ENCODE measurements at regions not wholly inside any gene's neighbourhood (a gene's known extent, or its start where the extent isn't known, plus 50 kb on each side); places are given as distances from the start of the nearest gene placed in this dataset.

DNA sequence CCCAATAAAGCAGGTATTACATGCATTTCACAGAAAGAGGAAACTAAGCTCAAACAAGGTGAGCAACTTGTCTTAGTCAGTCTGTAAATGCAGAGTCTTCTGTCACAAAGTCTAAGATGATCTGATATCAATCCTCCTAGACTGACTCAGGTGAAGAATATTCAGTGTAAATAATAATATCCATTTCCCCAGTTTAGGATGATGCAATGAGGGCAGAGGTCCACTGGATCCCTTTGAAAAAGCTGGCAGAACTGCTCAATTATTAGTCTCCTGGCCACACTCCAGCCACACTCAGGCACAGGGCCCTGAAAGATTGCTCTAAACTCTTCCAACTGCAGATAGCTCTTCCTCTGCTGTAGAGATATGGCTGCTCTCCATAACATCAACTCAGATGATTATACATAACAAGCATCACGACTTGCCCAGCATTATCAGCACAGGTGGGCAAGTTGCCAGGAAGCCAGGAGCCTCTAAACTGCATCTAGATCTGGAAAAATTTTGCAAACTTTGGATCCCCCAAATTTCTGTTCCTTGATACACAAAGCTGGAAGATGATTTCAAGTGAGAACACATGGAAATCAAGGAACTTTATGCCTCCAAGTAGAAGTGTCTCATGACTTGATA is 129.8 kb upstream of the CPNE4 start:
- Histone ChIP-seq H4K20me1 (ENCODE audit: insufficient read depth) (no peaks in the 10 kb centered on the region), H2AFZ (no peak overlapping the region), H3K9me2 (ENCODE audit: insufficient read depth) (no peaks in the 10 kb centered on the region; the same call in 1 of the 2 replicates), H3K27me3 (replicated peaks; ENCODE audit: insufficient read depth) (no peaks in the 10 kb centered on the region), H3K4me1 (ENCODE audit: insufficient read depth) (0 out of 2 replicates have a peak, but pooled peaks cover 7% of the 10 kb centered on the region), H3F3A (ENCODE audit: insufficient read depth) (no peaks in the 10 kb centered on the region), H3K4me2 (ENCODE audit: unreplicated experiment) (no peak overlapping the region), H3K9ac (no peak overlapping the region), H3K4me3 (no peak overlapping the region), H3K36me3 (ENCODE audit: low read depth) (no peaks in the 10 kb centered on the region), H3K9me3 (ENCODE audit: low read depth) (no peaks in the 10 kb centered on the region), H3K27ac (no peak overlapping the region), H3K79me2 (ENCODE audit: insufficient read depth) (no peaks in the 10 kb centered on the region)
- 0 to 6% methylated on average over 1 of the region's 1 CpG for WGBS, 2 experiments (ENCODE audit: low coverage in 1 of 2, low lambda C conversion rate in 2 of 2, missing lambda C conversion rate in 2 of 2)
- TF ChIP-seq EZH2 (IDR thresholded peaks at IDR 0.05; ENCODE audit: insufficient read depth, poor library complexity, severe bottlenecking) (no peak), EZH2phosphoT487 (IDR thresholded peaks at IDR 0.05; ENCODE audit: insufficient read depth, low read depth) (no peak)
- peak; percentile 49 for DNase-seq
- in situ Hi-C loops (cut with MboI): no loop called here

- no peak overlapping the region for H3K27ac ChIP-seq
- no peak overlapping the region for H3K4me2 ChIP-seq (ENCODE audit: unreplicated experiment)
- H3K9ac ChIP-seq: no peak overlapping the region
- no peaks in the 10 kb centered on the region for H3F3A ChIP-seq (ENCODE audit: insufficient read depth)
- no peak overlapping the region for H3K4me3 ChIP-seq
- H3K9me3 ChIP-seq (ENCODE audit: low read depth): no peaks in the 10 kb centered on the region
- no peaks in the 10 kb centered on the region; the same call in 1 of the 2 replicates for H3K9me2 ChIP-seq (ENCODE audit: insufficient read depth)
- H3K27me3 ChIP-seq (replicated peaks; ENCODE audit: insufficient read depth): no peaks in the 10 kb centered on the region; the same call in 1 of the 2 replicates
- 39% methylated on average over 5 of the region's 5 CpGs for WGBS, 2 experiments (ENCODE audit: low coverage in 1 of 2, low lambda C conversion rate in 2 of 2, missing lambda C conversion rate in 2 of 2)
- 0 out of 2 replicates have a peak, but pooled peaks cover 7% of the 10 kb centered on the region for H3K4me1 ChIP-seq (ENCODE audit: insufficient read depth)
- TF ChIP-seq EZH2phosphoT487 (IDR thresholded peaks at IDR 0.05; ENCODE audit: insufficient read depth, low read depth) (no peak), EZH2 (IDR thresholded peaks at IDR 0.05; ENCODE audit: insufficient read depth, poor library complexity, severe bottlenecking) (no peak)
- no peaks in the 10 kb centered on the region for H3K36me3 ChIP-seq (ENCODE audit: low read depth)
- no peak for DNase-seq
- H4K20me1 ChIP-seq (ENCODE audit: insufficient read depth): no peaks in the 10 kb centered on the region
- H3K79me2 ChIP-seq (ENCODE audit: insufficient read depth): no peaks in the 10 kb centered on the region
- no peak overlapping the region for H2AFZ ChIP-seq
- in situ Hi-C loops (cut with MboI): no loop called here
Measured at GRCh38 chr3:132167870-132168269, 133.1 kb upstream of the CPNE4 start.

- H2AFZ ChIP-seq: no peak overlapping the region
- no peaks in the 10 kb centered on the region; the same call in 1 of the 2 replicates for H3K27me3 ChIP-seq (replicated peaks; ENCODE audit: insufficient read depth)
- H3K36me3 ChIP-seq (ENCODE audit: low read depth): no peaks in the 10 kb centered on the region
- in situ Hi-C loops (cut with MboI): no loop called here
- H3K27ac ChIP-seq: no peak overlapping the region
- no peak overlapping the region for H3K9ac ChIP-seq
- TF ChIP-seq EZH2phosphoT487 (IDR thresholded peaks at IDR 0.05; ENCODE audit: insufficient read depth, low read depth) (no peak), EZH2 (IDR thresholded peaks at IDR 0.05; ENCODE audit: insufficient read depth, poor library complexity, severe bottlenecking) (no peak)
- no peak overlapping the region for H3K4me3 ChIP-seq
- no peaks in the 10 kb centered on the region for H4K20me1 ChIP-seq (ENCODE audit: insufficient read depth)
- WGBS, 2 experiments (ENCODE audit: low coverage in 1 of 2, low lambda C conversion rate in 2 of 2, missing lambda C conversion rate in 2 of 2): 5 to 21% methylated on average over 1 of the region's 1 CpG
- H3K4me2 ChIP-seq (ENCODE audit: unreplicated experiment): no peak overlapping the region
- no peaks in the 10 kb centered on the region for H3K9me3 ChIP-seq (ENCODE audit: low read depth)
- H3F3A ChIP-seq (ENCODE audit: insufficient read depth): no peaks in the 10 kb centered on the region
- no peaks in the 10 kb centered on the region for H3K9me2 ChIP-seq (ENCODE audit: insufficient read depth)
- peak; percentile 44 for DNase-seq
- no peaks in the 10 kb centered on the region for H3K79me2 ChIP-seq (ENCODE audit: insufficient read depth)
- H3K4me1 ChIP-seq (ENCODE audit: insufficient read depth): peaks cover 5% of the 10 kb centered on the region; the same call in 1 of the 2 replicates
Measured at GRCh38 chr3:132174500-132174899, 139.7 kb upstream of the CPNE4 start.

GRCh38 chr3:132180337-132180791 is 136.8 kb upstream of the ACP3 start:
- H3K4me3 ChIP-seq: no peak overlapping the region
- no peak overlapping the region for H3K4me2 ChIP-seq (ENCODE audit: unreplicated experiment)
- no peaks in the 10 kb centered on the region for H3K9me3 ChIP-seq (ENCODE audit: low read depth)
- H3K4me1 ChIP-seq (ENCODE audit: insufficient read depth): no peaks in the 10 kb centered on the region
- no peaks in the 10 kb centered on the region for H3K27me3 ChIP-seq (replicated peaks; ENCODE audit: insufficient read depth)
- TF ChIP-seq EZH2 (IDR thresholded peaks at IDR 0.05; ENCODE audit: insufficient read depth, poor library complexity, severe bottlenecking) (no peak), EZH2phosphoT487 (IDR thresholded peaks at IDR 0.05; ENCODE audit: insufficient read depth, low read depth) (no peak)
- no peak overlapping the region for H2AFZ ChIP-seq
- no peaks in the 10 kb centered on the region for H3F3A ChIP-seq (ENCODE audit: insufficient read depth)
- no peaks in the 10 kb centered on the region for H4K20me1 ChIP-seq (ENCODE audit: insufficient read depth)
- H3K79me2 ChIP-seq (ENCODE audit: insufficient read depth): no peaks in the 10 kb centered on the region
- no peak overlapping the region for H3K27ac ChIP-seq
- H3K36me3 ChIP-seq (ENCODE audit: low read depth): no peaks in the 10 kb centered on the region
- in situ Hi-C loops (cut with MboI): loop anchor here (10.0 kb wide), 2 partner anchors 146 to 366 kb away; partner anchors contain the start of gene CPNE4
- peak; percentile 78 for DNase-seq
- WGBS, 2 experiments (ENCODE audit: low coverage in 1 of 2, low lambda C conversion rate in 2 of 2, missing lambda C conversion rate in 2 of 2): 0 to 1% methylated on average over 3 of the region's 3 CpGs
- no peak overlapping the region for H3K9ac ChIP-seq
- no peaks in the 10 kb centered on the region for H3K9me2 ChIP-seq (ENCODE audit: insufficient read depth)

Measured in GM23248 (cell line).